Neutrophil (primary cell): ENCODE measurements at regions not wholly inside any gene's neighbourhood (a gene's known extent, or its start where the extent isn't known, plus 50 kb on each side); places are given as distances from the start of the nearest gene placed in this dataset.

Experiments
- H3K27ac ChIP-seq: fragments of 200-600 bp; sonication (generic); 2 replicates; pipeline ENCODE4 v1.5.1; 2016; ENCODE audit warnings: mild to moderate bottlenecking, moderate library complexity
- H3K27me3 ChIP-seq: fragments of 200-600 bp; sonication (generic); 2 replicates; pipeline ENCODE4 v1.6.0; 2016; ENCODE audit warnings: mild to moderate bottlenecking
- H3K36me3 ChIP-seq: fragments of 200-600 bp; sonication (generic); 2 replicates; pipeline ENCODE4 v1.5.1; 2017
- H3K4me1 ChIP-seq, 2 experiments: fragments of 200-600 bp in 1 of 2; sonication (generic) in 1 of 2; 1 replicate in 1 of 2; 2 replicates in 1 of 2; pipeline versions ENCODE4 v1.5.1 to v1.6.1; 2013 to 2016; ENCODE audit warnings: low read depth in 1 of 2, low read length in 1 of 2, mild to moderate bottlenecking in 1 of 2, moderate library complexity in 1 of 2; ENCODE audit not compliant: control insufficient read depth in 1 of 2, insufficient read depth in 1 of 2
- H3K4me3 ChIP-seq, 2 experiments: fragments of 200-600 bp in 1 of 2; sonication (generic) in 1 of 2; 1 replicate in 1 of 2; 2 replicates in 1 of 2; pipeline ENCODE4 v1.5.1; 2013 to 2016; ENCODE audit warnings: low read depth in 1 of 2, low read length in 1 of 2, mild to moderate bottlenecking in 1 of 2, moderate library complexity in 1 of 2
- H3K9me3 ChIP-seq: fragments of 200-600 bp; sonication (generic); 2 replicates; pipeline ENCODE4 v1.5.1; 2016
- TF ChIP-seq, protein P1 (sequence below): fragments of 200-600 bp; sonication (generic); IDR thresholded peaks from 2 replicates; pipeline ENCODE4 v1.5.1; 2016; ENCODE audit warnings: antibody characterized with exemption

DNA sequence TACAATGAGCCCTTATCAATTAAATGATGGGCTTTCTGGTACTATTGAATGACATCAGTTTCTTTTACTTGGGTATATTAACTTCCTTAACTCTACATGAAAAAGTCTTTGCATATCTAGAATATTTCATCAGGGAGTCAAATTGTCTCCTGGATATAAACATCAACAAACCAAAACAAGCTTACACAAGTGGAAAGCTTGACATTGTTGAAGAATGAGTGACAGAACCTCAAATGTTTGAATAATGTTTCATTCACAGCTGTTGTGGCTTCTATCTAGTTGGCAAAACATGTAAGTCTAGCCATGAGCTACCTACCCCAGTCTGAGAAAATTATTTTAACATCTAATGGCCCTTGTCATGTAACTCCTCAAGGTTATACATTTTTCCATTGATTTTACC, 604.8 kb upstream of the ADAMTS5 start:
- Histone ChIP-seq H3K36me3 (no peaks in the 10 kb centered on the region), H3K4me3 (no peak overlapping the region), H3K27me3 (no peaks in the 10 kb centered on the region), H3K27ac (no peak overlapping the region), H3K4me1 (no peaks in the 10 kb centered on the region), H3K9me3 (no peaks in the 10 kb centered on the region)
- TF ChIP-seq, protein P1, sequence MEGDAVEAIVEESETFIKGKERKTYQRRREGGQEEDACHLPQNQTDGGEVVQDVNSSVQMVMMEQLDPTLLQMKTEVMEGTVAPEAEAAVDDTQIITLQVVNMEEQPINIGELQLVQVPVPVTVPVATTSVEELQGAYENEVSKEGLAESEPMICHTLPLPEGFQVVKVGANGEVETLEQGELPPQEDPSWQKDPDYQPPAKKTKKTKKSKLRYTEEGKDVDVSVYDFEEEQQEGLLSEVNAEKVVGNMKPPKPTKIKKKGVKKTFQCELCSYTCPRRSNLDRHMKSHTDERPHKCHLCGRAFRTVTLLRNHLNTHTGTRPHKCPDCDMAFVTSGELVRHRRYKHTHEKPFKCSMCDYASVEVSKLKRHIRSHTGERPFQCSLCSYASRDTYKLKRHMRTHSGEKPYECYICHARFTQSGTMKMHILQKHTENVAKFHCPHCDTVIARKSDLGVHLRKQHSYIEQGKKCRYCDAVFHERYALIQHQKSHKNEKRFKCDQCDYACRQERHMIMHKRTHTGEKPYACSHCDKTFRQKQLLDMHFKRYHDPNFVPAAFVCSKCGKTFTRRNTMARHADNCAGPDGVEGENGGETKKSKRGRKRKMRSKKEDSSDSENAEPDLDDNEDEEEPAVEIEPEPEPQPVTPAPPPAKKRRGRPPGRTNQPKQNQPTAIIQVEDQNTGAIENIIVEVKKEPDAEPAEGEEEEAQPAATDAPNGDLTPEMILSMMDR, result no peak

DNA sequence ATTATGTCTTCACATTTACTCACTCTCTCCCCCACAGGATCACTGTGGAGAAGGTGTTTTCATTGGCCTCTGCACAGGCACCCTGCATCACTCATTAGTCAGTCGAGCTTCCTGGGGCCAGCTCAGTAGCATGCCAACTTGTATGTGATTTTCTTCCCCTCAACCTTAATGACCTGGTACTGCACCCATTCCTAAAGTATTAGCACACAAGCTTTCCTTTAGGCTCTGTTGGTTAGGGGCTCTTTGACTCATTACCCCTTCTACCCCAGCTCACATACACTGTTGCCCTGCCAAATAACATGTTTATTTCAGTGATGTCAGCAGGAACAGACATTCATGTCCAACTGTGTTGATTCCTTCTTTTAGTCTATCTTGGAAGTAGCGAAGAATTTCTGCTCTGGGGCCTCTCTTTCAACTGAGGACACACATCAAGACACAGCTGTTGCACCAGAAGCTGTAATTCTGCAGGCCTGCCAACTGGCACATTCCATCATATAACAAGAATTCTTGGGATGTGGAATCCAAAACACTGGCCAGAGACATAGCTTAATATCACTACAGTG, 603.5 kb upstream of the ADAMTS5 start:
- H3K4me3 ChIP-seq, result no peak overlapping the region
- TF ChIP-seq, protein P1, result no peak
- no peak overlapping the region for H3K27ac ChIP-seq
- no peaks in the 10 kb centered on the region for H3K27me3 ChIP-seq
- H3K9me3 ChIP-seq, result no peaks in the 10 kb centered on the region
- H3K4me1 ChIP-seq, result no peaks in the 10 kb centered on the region
- no peaks in the 10 kb centered on the region for H3K36me3 ChIP-seq

DNA sequence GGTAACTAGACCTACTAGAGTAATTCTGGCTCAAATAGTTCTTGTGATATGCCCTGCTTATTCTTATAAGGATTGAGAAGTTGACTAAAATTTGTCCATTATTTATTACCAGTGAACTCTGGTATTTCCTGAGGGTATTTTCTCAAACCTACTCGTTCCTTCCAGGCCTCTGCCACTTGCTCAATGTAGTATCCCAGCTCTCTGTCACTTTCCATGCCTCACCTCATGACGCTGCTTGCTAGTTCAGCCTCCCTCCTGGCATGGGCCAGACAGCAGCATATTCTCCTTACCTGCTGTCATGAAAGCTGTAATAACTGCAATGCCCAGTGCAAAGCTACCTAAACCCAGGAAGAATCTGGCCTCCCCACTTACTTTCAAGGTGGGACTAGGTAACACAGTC, 602.9 kb upstream of the ADAMTS5 start:
- H3K36me3 ChIP-seq, result no peaks in the 10 kb centered on the region
- TF ChIP-seq, protein P1, result no peak
- no peak overlapping the region for H3K4me3 ChIP-seq
- H3K27me3 ChIP-seq, result no peaks in the 10 kb centered on the region
- no peak overlapping the region for H3K27ac ChIP-seq
- no peaks in the 10 kb centered on the region for H3K4me1 ChIP-seq
- no peaks in the 10 kb centered on the region for H3K9me3 ChIP-seq

DNA sequence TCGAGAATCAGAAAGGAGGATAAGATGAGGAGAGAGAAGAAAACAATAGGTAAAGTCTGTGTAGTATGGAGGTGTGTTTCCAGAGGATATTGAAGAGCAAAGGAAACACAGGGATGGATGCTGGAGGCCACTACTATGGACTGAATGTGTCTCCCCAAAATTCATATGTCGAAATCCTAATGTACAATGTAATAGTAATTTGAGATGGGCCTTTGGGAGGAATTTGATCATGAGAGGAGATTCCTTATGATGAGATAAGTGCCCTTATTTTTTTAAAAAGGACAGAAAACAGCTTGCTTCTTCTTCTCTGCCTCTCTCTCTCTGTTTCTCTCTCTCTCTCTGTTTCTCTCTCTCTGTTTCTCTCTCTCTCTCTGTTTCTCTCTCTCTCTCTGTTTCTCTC, 602.2 kb upstream of the ADAMTS5 start:
- H3K4me3 ChIP-seq, result no peak overlapping the region
- no peak overlapping the region for H3K27ac ChIP-seq
- H3K4me1 ChIP-seq, result no peaks in the 10 kb centered on the region
- no peaks in the 10 kb centered on the region for H3K27me3 ChIP-seq
- H3K36me3 ChIP-seq, result no peaks in the 10 kb centered on the region
- H3K9me3 ChIP-seq, result no peaks in the 10 kb centered on the region
- TF ChIP-seq, protein P1, result no peak

DNA sequence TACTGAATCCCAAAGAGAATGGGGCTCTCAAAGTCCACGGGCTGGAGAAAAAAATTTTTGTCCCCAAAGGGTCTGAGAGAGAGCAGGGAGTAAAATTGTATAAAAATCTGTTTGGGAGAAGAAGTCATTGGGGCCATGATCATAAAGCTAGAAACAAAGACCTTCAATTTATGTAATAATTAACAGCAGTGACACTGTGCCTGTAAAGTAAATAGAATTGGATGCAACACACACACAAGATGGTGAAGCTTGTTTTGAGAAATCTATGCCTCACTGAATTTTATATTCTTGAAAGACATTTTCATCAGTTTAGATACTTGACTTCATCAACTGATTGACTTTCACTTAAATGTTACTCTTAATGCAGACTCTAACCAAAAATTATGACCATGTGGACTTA, 600.5 kb upstream of the ADAMTS5 start:
- TF ChIP-seq, protein P1, result no peak
- H3K4me3 ChIP-seq, result no peak overlapping the region
- no peaks in the 10 kb centered on the region for H3K36me3 ChIP-seq
- H3K27ac ChIP-seq, result no peak overlapping the region
- no peaks in the 10 kb centered on the region for H3K9me3 ChIP-seq
- H3K27me3 ChIP-seq, result no peaks in the 10 kb centered on the region
- no peaks in the 10 kb centered on the region for H3K4me1 ChIP-seq

DNA sequence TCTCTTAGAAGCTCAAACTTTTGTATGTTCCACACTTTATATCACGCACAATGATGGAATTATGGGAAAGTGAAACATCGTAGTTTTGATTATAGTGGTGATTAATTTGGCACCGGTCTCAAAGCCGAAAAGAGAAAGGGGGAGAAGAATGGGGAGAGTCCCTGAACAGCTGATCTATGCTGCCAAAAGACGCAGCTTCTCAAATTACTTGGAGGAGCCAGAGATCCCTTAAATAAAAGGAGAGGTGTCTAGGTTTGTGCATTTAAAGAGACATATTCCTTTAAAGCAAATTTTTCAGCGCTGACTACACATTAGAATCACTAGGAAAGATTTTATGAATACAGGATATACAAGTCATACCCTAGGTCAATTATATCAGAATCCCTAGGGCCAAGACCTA, 599.6 kb upstream of the ADAMTS5 start:
- no peaks in the 10 kb centered on the region for H3K4me1 ChIP-seq
- TF ChIP-seq, protein P1, result no peak
- H3K36me3 ChIP-seq, result no peaks in the 10 kb centered on the region
- no peak overlapping the region for H3K27ac ChIP-seq
- no peaks in the 10 kb centered on the region for H3K27me3 ChIP-seq
- no peak overlapping the region for H3K4me3 ChIP-seq
- H3K9me3 ChIP-seq, result no peaks in the 10 kb centered on the region
